ENCODE measurements at regions not wholly inside any gene's neighbourhood (a gene's known extent, or its start where the extent isn't known, plus 50 kb on each side); places are given as distances from the start of the nearest gene placed in this dataset.

- TF ChIP-seq CTCF (conservative IDR thresholded peaks at IDR 0.05; ENCODE audit: low read length) (no peak), EZH2phosphoT487 (IDR thresholded peaks at IDR 0.05; ENCODE audit: borderline replicate concordance, low read depth, low read length) (no peak)
Measured at GRCh38 chrX:34863906-34864305, 78.7 kb upstream of the FAM47B start.

All from OCI-LY7 (cell line).